OCI-LY3 (cell line): ENCODE measurements at regions not wholly inside any gene's neighbourhood (a gene's known extent, or its start where the extent isn't known, plus 50 kb on each side); places are given as distances from the start of the nearest gene placed in this dataset.

ENCODE experiments used
- EZH2phosphoT487 ChIP-seq: fragments of 200-600 bp; shearing (Covaris generic); IDR thresholded peaks from 2 replicates; pipeline ENCODE4 v1.6.1; 2018; ENCODE audit warnings: antibody characterized with exemption, mixed run types, low read depth
- TF ChIP-seq, protein P1 (sequence below): fragments of 200-600, 300-600 bp; sonication (generic); IDR thresholded peaks from 2 replicates; pipeline ENCODE4 v1.5.1; 2014; ENCODE audit warnings: antibody characterized with exemption, low read length, low read depth

DNA sequence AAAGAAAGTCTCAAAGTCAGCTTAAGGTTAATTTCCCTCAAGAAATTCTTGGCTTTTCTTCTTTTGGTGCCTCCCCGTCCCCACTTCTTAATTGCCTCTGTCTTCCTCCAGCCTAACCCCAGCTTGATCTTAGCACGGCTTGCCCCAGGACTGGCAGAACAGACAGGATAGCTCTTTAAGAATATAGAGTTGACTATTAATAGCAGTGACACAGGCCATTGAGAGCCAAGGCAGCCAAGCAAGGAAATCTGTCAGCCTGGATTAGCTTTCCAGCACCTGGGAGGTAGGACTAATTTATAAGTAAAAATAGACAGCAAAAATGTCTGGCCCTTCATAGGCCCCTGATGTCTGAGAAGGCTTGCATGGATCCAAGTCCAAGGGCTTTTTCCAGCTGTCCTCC is 384.6 kb upstream of the SLC30A5 start:
- TF ChIP-seq, protein P1, sequence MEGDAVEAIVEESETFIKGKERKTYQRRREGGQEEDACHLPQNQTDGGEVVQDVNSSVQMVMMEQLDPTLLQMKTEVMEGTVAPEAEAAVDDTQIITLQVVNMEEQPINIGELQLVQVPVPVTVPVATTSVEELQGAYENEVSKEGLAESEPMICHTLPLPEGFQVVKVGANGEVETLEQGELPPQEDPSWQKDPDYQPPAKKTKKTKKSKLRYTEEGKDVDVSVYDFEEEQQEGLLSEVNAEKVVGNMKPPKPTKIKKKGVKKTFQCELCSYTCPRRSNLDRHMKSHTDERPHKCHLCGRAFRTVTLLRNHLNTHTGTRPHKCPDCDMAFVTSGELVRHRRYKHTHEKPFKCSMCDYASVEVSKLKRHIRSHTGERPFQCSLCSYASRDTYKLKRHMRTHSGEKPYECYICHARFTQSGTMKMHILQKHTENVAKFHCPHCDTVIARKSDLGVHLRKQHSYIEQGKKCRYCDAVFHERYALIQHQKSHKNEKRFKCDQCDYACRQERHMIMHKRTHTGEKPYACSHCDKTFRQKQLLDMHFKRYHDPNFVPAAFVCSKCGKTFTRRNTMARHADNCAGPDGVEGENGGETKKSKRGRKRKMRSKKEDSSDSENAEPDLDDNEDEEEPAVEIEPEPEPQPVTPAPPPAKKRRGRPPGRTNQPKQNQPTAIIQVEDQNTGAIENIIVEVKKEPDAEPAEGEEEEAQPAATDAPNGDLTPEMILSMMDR: no peak
- TF ChIP-seq EZH2phosphoT487: no peak
